ENCODE measurements at regions not wholly inside any gene's neighbourhood (a gene's known extent, or its start where the extent isn't known, plus 50 kb on each side); places are given as distances from the start of the nearest gene placed in this dataset.

DNA sequence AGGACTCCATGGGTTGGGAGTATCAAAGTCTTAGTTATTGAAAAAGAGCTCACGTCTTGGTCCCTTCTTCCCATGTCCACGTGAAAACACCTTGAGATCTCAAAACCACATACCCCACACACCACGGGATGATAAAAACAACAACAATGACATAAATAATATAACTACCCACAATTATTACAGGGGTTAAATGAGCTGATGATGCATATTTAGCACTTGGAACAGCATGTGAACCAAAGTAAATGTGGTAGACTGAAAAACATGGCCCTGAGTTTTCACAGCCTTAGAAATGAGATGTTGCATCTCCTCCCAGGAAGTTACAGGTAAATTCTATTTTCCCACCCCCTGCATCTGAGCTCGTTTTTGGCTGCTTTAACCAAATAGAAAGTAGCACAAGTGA, 208.9 kb downstream of the C16orf95 start:
- H2AFZ ChIP-seq (ENCODE audit: low read depth, low read length), result no peak overlapping the region
- TF ChIP-seq, protein P1, sequence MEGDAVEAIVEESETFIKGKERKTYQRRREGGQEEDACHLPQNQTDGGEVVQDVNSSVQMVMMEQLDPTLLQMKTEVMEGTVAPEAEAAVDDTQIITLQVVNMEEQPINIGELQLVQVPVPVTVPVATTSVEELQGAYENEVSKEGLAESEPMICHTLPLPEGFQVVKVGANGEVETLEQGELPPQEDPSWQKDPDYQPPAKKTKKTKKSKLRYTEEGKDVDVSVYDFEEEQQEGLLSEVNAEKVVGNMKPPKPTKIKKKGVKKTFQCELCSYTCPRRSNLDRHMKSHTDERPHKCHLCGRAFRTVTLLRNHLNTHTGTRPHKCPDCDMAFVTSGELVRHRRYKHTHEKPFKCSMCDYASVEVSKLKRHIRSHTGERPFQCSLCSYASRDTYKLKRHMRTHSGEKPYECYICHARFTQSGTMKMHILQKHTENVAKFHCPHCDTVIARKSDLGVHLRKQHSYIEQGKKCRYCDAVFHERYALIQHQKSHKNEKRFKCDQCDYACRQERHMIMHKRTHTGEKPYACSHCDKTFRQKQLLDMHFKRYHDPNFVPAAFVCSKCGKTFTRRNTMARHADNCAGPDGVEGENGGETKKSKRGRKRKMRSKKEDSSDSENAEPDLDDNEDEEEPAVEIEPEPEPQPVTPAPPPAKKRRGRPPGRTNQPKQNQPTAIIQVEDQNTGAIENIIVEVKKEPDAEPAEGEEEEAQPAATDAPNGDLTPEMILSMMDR (IDR thresholded peaks at IDR 0.05; ENCODE audit: borderline replicate concordance, extremely low read depth, low read length, poor library complexity, severe bottlenecking), result no peak
- TF ChIP-seq EZH2 (IDR thresholded peaks at IDR 0.05; ENCODE audit: borderline replicate concordance, low read depth, low read length, severe bottlenecking), result no peak
- H3K27ac ChIP-seq (ENCODE audit: low read length), result no peak overlapping the region

DNA sequence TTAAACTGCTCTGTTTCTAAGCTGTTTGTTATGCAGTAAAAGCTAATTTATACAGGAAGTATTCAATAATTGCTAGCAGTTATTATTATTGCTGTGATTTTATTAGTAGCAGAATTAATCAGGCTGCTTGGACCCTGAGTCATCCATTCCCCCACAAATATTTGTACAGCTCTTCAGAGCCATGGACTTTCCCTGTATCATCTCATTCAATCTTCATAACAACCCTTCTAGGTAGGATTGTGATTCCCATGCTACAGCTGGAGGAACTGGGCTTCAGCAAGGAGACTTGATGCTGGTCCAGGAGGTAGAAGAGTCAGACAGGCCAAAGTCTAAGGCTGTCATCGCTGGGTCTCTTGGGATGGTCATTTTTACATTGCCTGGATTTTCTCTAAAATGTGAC, 208.3 kb downstream of the C16orf95 start:
- DNase-seq (no peak), ATAC-seq (ENCODE audit: insufficient read depth, low read depth) (no peak)
- H3K9ac ChIP-seq (ENCODE audit: low read depth, low read length), result no peak overlapping the region
- no peak overlapping the region for H3K4me2 ChIP-seq (ENCODE audit: insufficient read depth, low read length)
- no peak overlapping the region for H3K4me3 ChIP-seq (ENCODE audit: low read depth in 1 of 2, low read length in 2 of 2)
- H3K79me2 ChIP-seq (ENCODE audit: insufficient read depth, low read length), result no peaks in the 10 kb centered on the region
- H4K20me1 ChIP-seq (ENCODE audit: insufficient read depth, low read length), result no peaks in the 10 kb centered on the region
- no peak overlapping the region for H3K27ac ChIP-seq (ENCODE audit: low read length)
- TF ChIP-seq, protein P1 (IDR thresholded peaks at IDR 0.05; ENCODE audit: borderline replicate concordance, extremely low read depth, low read length, poor library complexity, severe bottlenecking), result no peak
- no peak for TF ChIP-seq EZH2 (IDR thresholded peaks at IDR 0.05; ENCODE audit: borderline replicate concordance, low read depth, low read length, severe bottlenecking)
- no peaks in the 10 kb centered on the region for H3K27me3 ChIP-seq (ENCODE audit: insufficient read depth, low read length, poor library complexity)
- no peaks in the 10 kb centered on the region for H3K36me3 ChIP-seq (ENCODE audit: insufficient read depth, low read length)
- no peaks in the 10 kb centered on the region for H3K9me3 ChIP-seq (ENCODE audit: insufficient read depth, low read length, severe bottlenecking)
- no peak overlapping the region for H2AFZ ChIP-seq (ENCODE audit: low read depth, low read length)
- no peaks in the 10 kb centered on the region for H3K4me1 ChIP-seq (ENCODE audit: insufficient read depth, low read length)

More for the DNA sequence above, 208.9 kb downstream of the C16orf95 start:
- Histone ChIP-seq H3K9me3 (ENCODE audit: insufficient read depth, low read length, severe bottlenecking) (no peaks in the 10 kb centered on the region), H3K4me2 (ENCODE audit: insufficient read depth, low read length) (no peak overlapping the region), H4K20me1 (ENCODE audit: insufficient read depth, low read length) (no peaks in the 10 kb centered on the region), H3K27me3 (ENCODE audit: insufficient read depth, low read length, poor library complexity) (no peaks in the 10 kb centered on the region), H3K9ac (ENCODE audit: low read depth, low read length) (no peak overlapping the region), H3K79me2 (ENCODE audit: insufficient read depth, low read length) (no peaks in the 10 kb centered on the region), H3K36me3 (ENCODE audit: insufficient read depth, low read length) (no peaks in the 10 kb centered on the region), H3K4me3 (ENCODE audit: low read depth in 1 of 2, low read length in 2 of 2) (no peak overlapping the region), H3K4me1 (ENCODE audit: insufficient read depth, low read length) (no peaks in the 10 kb centered on the region)
- ATAC-seq (ENCODE audit: insufficient read depth, low read depth) (no peak), DNase-seq (no peak)

DNA sequence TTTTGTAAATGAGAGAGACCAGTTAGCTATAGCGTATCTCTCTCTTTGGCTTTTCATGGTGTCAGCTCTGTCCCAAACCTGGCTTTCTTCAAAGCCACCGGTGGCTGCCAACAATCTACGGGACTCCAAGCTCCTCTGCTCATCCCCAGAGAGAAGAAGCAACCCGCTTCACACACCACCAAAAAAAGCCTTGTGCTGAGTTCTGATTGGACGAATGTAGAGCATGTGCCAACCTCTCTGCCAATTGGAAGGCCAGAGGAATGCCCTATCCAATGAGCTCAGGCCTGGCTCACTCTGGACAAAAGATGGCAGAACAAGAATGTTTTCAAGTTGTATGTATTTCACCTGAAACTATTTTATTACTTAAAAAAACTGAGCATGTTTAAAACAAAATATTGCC, 202.4 kb downstream of the C16orf95 start:
- TF ChIP-seq, protein P1 (IDR thresholded peaks at IDR 0.05; ENCODE audit: borderline replicate concordance, extremely low read depth, low read length, poor library complexity, severe bottlenecking), result no peak
- no peak for TF ChIP-seq EZH2 (IDR thresholded peaks at IDR 0.05; ENCODE audit: borderline replicate concordance, low read depth, low read length, severe bottlenecking)
- Histone ChIP-seq H3K9me3 (ENCODE audit: insufficient read depth, low read length, severe bottlenecking) (no peaks in the 10 kb centered on the region), H3K4me1 (ENCODE audit: insufficient read depth, low read length) (no peaks in the 10 kb centered on the region), H3K36me3 (ENCODE audit: insufficient read depth, low read length) (no peaks in the 10 kb centered on the region), H4K20me1 (ENCODE audit: insufficient read depth, low read length) (no peaks in the 10 kb centered on the region; the same call in 1 of the 2 replicates), H2AFZ (ENCODE audit: low read depth, low read length) (no peak overlapping the region), H3K4me3 (ENCODE audit: low read depth in 1 of 2, low read length in 2 of 2) (no peak overlapping the region), H3K9ac (ENCODE audit: low read depth, low read length) (no peak overlapping the region), H3K27ac (ENCODE audit: low read length) (no peak overlapping the region), H3K4me2 (ENCODE audit: insufficient read depth, low read length) (no peak overlapping the region), H3K79me2 (ENCODE audit: insufficient read depth, low read length) (no peaks in the 10 kb centered on the region), H3K27me3 (ENCODE audit: insufficient read depth, low read length, poor library complexity) (peaks cover 15% of the 10 kb centered on the region)
- DNase-seq, result no peak
- ATAC-seq (ENCODE audit: insufficient read depth, low read depth), result no peak

DNA sequence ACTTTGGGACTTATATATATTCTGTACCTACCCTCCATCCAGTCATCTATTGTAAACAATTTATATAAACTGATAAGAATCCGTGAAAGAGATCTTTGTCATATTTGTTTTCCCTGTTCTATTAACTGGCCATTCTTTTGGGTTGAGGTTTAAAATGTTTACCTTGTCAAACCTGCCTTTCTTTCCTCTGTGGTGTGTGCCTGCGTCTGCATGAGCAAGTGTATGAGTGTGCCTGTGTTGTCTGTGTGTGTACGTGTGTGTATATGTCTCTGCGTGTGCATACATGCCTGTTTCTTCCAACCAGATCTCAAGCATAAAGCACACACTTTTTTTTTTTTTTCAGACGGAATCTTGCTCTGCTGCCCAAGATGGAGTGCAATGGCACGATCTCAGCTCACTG, 201.5 kb downstream of the C16orf95 start:
- no peaks in the 10 kb centered on the region for H3K4me1 ChIP-seq (ENCODE audit: insufficient read depth, low read length)
- H3K9me3 ChIP-seq (ENCODE audit: insufficient read depth, low read length, severe bottlenecking), result no peaks in the 10 kb centered on the region
- no peak for DNase-seq
- ATAC-seq (ENCODE audit: insufficient read depth, low read depth), result no peak
- H3K27me3 ChIP-seq (ENCODE audit: insufficient read depth, low read length, poor library complexity), result peaks cover 17% of the 10 kb centered on the region
- no peaks in the 10 kb centered on the region for H3K79me2 ChIP-seq (ENCODE audit: insufficient read depth, low read length)
- no peak overlapping the region for H3K4me3 ChIP-seq (ENCODE audit: low read depth in 1 of 2, low read length in 2 of 2)
- no peak overlapping the region for H3K4me2 ChIP-seq (ENCODE audit: insufficient read depth, low read length)
- no peak overlapping the region for H2AFZ ChIP-seq (ENCODE audit: low read depth, low read length)
- H3K36me3 ChIP-seq (ENCODE audit: insufficient read depth, low read length), result no peaks in the 10 kb centered on the region
- TF ChIP-seq, protein P1 (IDR thresholded peaks at IDR 0.05; ENCODE audit: borderline replicate concordance, extremely low read depth, low read length, poor library complexity, severe bottlenecking), result no peak
- TF ChIP-seq EZH2 (IDR thresholded peaks at IDR 0.05; ENCODE audit: borderline replicate concordance, low read depth, low read length, severe bottlenecking), result no peak
- no peak overlapping the region for H3K27ac ChIP-seq (ENCODE audit: low read length)
- no peak overlapping the region for H3K9ac ChIP-seq (ENCODE audit: low read depth, low read length)
- H4K20me1 ChIP-seq (ENCODE audit: insufficient read depth, low read length), result no peaks in the 10 kb centered on the region; the same call in 1 of the 2 replicates
